GM18508 (cell line): ENCODE measurements at regions not wholly inside any gene's neighbourhood (a gene's known extent, or its start where the extent isn't known, plus 50 kb on each side); places are given as distances from the start of the nearest gene placed in this dataset.
"Not testable (repeated sequence)": the region's sequence is repeated elsewhere in the genome, so short reads cannot be mapped to it uniquely, and the experiment has no call there.

Source experiments
- ATAC-seq: cut with Tn5 transposase; IDR thresholded peaks from one replicate; pipeline ENCODE4 v1.9.1; 2021; ENCODE audit warnings: moderate number of reproducible peaks; ENCODE audit not compliant: insufficient read depth, unreplicated experiment

DNA sequence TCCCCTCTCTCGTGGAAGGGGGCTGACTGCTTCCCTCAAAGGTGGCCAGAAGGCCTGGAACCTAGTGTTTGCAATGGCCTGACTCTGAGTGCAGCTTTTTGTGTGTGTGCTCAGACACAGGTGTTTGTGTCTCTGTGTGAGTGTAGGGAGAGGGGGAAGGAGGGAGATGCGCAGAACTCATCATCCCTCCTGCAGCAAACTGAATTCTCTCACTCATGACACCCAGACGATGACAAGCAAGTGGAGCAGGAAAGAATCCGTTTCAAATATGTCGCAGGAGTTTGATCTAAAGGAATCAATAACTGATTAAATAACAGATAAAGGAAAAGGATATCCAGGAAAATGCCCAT, 101.4 kb downstream of the TNFAIP3 start:
- no peak for ATAC-seq

DNA sequence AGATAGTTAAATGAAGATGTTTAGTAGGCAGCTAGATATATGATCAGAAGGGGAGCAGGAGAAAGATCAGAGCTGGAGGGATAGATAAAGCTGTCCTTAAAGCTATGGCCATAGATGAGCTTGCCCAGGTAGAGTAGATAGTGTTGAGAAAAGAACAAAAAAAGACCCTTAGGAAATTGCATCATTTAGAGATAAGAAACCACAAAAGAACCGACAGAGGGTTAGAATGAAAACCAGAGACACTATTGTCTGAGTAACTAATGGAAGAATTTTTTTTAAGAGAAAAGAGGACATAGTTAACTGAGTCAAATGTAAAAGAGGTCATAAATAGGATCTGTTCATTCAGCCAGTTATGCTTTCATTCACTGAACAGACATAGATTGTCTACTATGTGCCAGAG, 101.8 kb downstream of the TNFAIP3 start:
- no peak for ATAC-seq

DNA sequence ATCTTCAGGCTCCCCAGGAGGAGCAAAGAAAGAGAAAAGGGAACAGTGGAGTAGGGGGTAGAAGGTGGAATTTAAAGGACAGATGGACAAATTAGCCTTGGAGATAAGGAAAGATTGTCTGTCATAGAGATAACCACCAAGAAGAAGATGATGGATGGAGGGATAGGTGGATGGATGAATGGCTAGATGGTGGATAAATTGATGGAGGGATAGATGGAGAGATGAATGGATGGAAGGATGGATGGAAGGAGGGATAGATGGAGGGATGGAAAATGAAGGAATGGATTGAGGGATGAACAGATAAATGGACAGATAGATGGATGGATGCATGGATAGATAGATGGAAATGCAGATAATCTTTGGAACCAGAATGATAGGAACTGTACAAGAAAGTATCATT, 102.8 kb downstream of the TNFAIP3 start:
- no peak for ATAC-seq

DNA sequence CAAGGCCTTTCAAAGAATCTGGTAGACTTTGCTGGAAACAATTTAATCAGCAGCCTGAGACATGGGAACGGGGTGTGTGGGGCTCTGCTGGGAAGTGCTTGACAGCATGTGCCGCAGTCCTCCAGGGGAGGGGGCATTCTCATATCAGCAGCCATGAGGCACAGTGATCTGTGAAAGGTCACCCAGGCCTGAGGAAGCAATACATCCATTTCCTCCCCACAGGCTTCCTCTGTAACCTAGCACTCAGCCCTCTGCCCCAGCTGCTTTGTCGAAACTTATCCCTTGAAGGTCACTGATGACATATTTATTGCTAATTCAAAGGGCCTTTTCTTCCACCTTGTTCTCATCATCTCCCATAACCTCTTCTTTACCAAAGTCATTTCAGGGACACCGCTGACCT, 103.3 kb downstream of the TNFAIP3 start:
- peak; percentile 70 for ATAC-seq

DNA sequence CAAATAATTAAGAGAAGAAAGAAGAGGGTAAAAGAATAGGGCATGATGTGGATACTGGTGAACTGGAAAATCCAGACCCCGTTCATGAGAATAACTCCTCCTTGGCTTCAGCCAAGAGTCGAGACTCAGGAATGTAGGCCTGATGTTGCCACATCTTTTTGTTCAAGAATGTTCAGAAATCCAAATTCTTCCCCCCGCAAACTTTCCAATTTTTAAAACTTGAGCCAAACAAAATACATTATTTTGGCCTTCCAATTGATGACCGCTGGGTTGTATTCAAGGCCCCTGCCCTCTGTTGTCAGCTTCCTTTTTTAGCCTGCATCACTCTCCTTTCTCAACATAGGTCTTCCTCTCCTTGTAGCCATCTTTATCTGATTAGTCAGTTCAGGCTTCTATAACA, 106.1 kb downstream of the TNFAIP3 start:
- ATAC-seq = no peak

- no peak for ATAC-seq
Measured at GRCh38 chr6:137975188-137975940, 108.3 kb downstream of the TNFAIP3 start.

GRCh38 chr6:137976430-137976829, 109.4 kb downstream of the TNFAIP3 start:
- ATAC-seq = no peak

GRCh38 chr6:137977206-137977605, 110.1 kb downstream of the TNFAIP3 start:
- ATAC-seq = no peak

DNA sequence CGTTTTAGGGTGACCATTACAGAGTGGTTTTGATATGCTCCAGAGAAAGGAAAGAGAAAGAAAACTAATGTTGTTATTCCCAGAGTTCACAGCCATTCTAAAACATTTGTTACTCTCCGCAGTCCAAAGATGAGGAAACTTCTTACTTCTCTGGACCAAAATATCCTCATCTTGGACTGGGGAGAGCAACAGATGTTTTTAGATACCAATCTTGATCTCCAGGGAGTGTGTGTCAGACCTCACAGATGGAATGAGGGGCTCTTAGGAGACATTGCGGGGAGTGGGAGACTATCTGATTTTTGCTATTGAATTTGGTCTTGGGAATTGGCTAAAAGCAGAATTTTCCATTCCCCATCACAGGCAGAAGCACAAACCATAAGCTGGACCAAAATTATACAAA, 110.8 kb downstream of the TNFAIP3 start:
- no peak for ATAC-seq

- ATAC-seq = no peak
Measured at GRCh38 chr6:137978252-137978896, 111.3 kb downstream of the TNFAIP3 start.

GRCh38 chr6:137979263-137979662, 112.2 kb downstream of the TNFAIP3 start:
- not testable (repeated sequence) for ATAC-seq

- ATAC-seq = no peak
Measured at GRCh38 chr6:137980777-137981176, 113.7 kb downstream of the TNFAIP3 start.

GRCh38 chr6:137981758-137982157, 114.7 kb downstream of the TNFAIP3 start:
- ATAC-seq = no peak

DNA sequence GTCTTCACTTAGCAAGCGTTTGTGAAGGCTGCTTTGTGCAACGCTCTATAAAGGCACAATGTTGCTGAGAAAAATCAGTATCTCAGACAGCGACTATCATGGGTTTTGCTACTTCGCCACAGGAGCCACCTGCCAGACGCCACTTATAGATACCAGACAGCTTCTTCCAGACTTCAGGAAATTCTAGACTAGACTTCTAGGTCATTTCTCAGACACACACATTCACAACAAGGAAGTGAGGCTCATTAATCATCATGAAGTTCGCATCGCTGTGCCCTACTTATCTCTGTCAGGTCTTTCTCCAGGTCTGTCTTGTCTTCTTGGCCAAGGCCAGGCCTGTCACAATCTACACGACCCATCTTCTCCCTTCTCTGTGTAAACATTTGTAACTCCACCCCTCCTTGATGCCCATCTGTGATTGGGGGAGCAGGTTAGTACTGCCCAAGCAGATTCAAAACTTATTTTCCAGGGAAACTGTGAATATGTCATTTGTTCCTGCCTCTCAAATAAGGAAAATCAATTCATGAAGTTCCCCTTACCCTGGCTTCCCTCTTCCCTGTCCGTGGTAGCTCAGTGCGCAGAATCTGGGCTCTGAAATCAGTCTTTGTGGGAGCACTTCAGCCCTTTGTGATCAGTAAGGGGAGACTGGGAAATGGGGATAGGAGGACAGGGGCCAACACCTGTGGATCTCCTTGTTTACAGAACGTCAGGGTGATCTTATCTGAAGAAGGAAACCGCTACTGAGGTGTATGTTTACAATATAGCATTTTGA, 115.5 kb downstream of the TNFAIP3 start:
- no peak for ATAC-seq

GRCh38 chr6:137983269-137983668, 116.2 kb downstream of the TNFAIP3 start:
- no peak for ATAC-seq

- no peak for ATAC-seq
Measured at GRCh38 chr6:137989664-137990063, 117.6 kb downstream of the PERP start.

DNA sequence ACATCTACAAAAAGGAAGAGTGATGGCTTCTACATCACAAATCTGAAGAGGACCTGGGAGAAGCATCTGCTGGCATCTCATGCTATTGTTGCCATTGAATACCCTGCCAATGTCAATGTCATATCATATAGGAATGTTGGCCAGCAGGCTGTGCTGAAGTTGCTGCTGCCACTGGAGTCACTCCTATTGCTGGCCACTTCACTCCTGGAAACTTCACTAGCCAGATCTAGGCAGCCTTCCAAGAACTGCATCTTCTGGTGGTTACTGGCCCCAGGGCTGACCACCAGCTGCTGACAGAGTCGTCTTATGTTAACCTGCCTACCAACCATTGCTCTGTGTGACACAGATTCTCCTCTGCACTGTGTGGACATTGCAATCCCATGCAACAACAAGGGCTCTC, 111.8 kb downstream of the PERP start:
- no peak for ATAC-seq

- ATAC-seq = no peak
Measured at GRCh38 chr6:137998461-137999019, 108.7 kb downstream of the PERP start.

DNA sequence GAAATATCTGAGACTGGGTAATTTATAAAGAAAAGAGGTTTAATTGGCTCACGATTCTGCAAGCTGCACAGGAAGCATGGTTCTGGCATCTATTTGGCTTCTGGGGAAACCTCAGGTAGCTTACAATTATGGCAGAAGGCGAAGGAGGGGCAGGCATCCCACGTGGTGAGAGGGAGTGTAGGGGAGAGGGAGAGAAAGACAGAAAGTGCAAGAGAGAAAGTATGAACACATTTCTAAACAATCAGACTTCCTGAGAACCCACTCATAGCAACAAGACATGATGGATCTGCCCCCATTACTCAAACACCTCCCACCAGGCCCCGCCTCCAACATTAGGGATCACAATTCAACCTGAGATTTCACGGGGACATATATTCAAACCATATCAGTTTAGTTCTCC, 107.4 kb downstream of the PERP start:
- ATAC-seq = no peak

- no peak for ATAC-seq
Measured at GRCh38 chr6:138000941-138001340, 106.3 kb downstream of the PERP start.

- no peak for ATAC-seq
Measured at GRCh38 chr6:138001750-138002349, 105.4 kb downstream of the PERP start.
